IMR-90 (cell line): ENCODE measurements at regions not wholly inside any gene's neighbourhood (a gene's known extent, or its start where the extent isn't known, plus 50 kb on each side); places are given as distances from the start of the nearest gene placed in this dataset.

Experiments used
- ATAC-seq: fragments of 200-7000 bp; cut with Tn5 transposase; 2 replicates; pipeline ENCODE4 v1.9.1; 2020; ENCODE audit warnings: low read depth, mild to moderate bottlenecking, moderate library complexity
- BruUV-seq: library from RNA; stranded (reverse); fragments of 400-500 nt; replicated peaks from 2 replicates; lab custom pipeline; 2021; lab: Mats Ljungman, UMichigan
- CTCF ChIA-PET: fragments of 300-600 bp; formaldehyde crosslinking; extraction: SDS; loops from one replicate; lab custom pipeline; 2021; ENCODE audit warnings: antibody characterized with exemption; lab: Yijun Ruan, JAX
- POLR2A ChIA-PET: fragments of 300-600 bp; sonication (Branson Sonifier 250); formaldehyde crosslinking; loops from one replicate; lab custom pipeline; 2022; ENCODE audit warnings: antibody characterized with exemption; ENCODE audit not compliant: unreplicated experiment; lab: Charles Lee
- DNase-seq: peaks from one replicate; pipeline ENCODE4 v3.0.0; 2013
- H2AFZ ChIP-seq: replicated peaks from 2 replicates; pipeline ENCODE3; 2013; ENCODE audit warnings: low read length, mild to moderate bottlenecking; ENCODE audit not compliant: poor library complexity
- H2AK5ac ChIP-seq: 2 replicates; pipeline ENCODE4 v1.6.1; 2013; ENCODE audit warnings: low read depth, low read length, inconsistent platforms
- H2AK9ac ChIP-seq: replicated peaks from 2 replicates; pipeline ENCODE3; 2013; ENCODE audit warnings: mild to moderate bottlenecking, low read depth, low read length, moderate library complexity; ENCODE audit not compliant: poor library complexity
- H2BK120ac ChIP-seq: 2 replicates; pipeline ENCODE4 v1.6.1; 2013; ENCODE audit warnings: low read depth, low read length, inconsistent platforms
- H2BK15ac ChIP-seq: 3 replicates; pipeline ENCODE4 v1.6.1; 2013; ENCODE audit warnings: low read depth, low read length, inconsistent platforms
- H2BK20ac ChIP-seq: 2 replicates; pipeline ENCODE4 v1.6.1; 2013; ENCODE audit warnings: low read depth, mild to moderate bottlenecking, inconsistent platforms, low read length, moderate library complexity
- H2BK5ac ChIP-seq: 2 replicates; pipeline ENCODE4 v1.6.1; 2013; ENCODE audit warnings: mild to moderate bottlenecking, low read depth, low read length, inconsistent platforms; ENCODE audit not compliant: poor library complexity, severe bottlenecking
- H3K14ac ChIP-seq: replicated peaks from 2 replicates; pipeline ENCODE4 v1.6.1; 2013; ENCODE audit warnings: low read depth, low read length, inconsistent platforms
- H3K18ac ChIP-seq: 2 replicates; pipeline ENCODE4 v1.6.1; 2013; ENCODE audit warnings: low read depth, low read length, control low read depth
- H3K23ac ChIP-seq: 2 replicates; pipeline ENCODE4 v1.6.1; 2013; ENCODE audit warnings: low read depth, low read length, inconsistent platforms
- H3K27ac ChIP-seq: 2 replicates; pipeline ENCODE4 v1.5.1; 2013; ENCODE audit warnings: mild to moderate bottlenecking, control low read depth, low read length; ENCODE audit not compliant: insufficient read depth
- H3K27me3 ChIP-seq: 2 replicates; pipeline ENCODE4 v1.6.1; 2013; ENCODE audit warnings: low read length; ENCODE audit not compliant: control insufficient read depth, insufficient read depth
- H3K36me3 ChIP-seq: 2 replicates; pipeline ENCODE4 v1.6.1; 2013; ENCODE audit warnings: low read length, mixed read lengths; ENCODE audit not compliant: control insufficient read depth, insufficient read depth
- H3K4ac ChIP-seq: 2 replicates; pipeline ENCODE4 v1.6.1; 2013; ENCODE audit warnings: low read depth, low read length, inconsistent platforms
- H3K4me1 ChIP-seq: 2 replicates; pipeline ENCODE4 v1.6.1; 2013; ENCODE audit warnings: low read length, mixed read lengths; ENCODE audit not compliant: control insufficient read depth, insufficient read depth
- H3K4me2 ChIP-seq: 2 replicates; pipeline ENCODE4 v1.6.1; 2013; ENCODE audit warnings: low read depth, mild to moderate bottlenecking, control low read depth, low read length, moderate library complexity
- H3K4me3 ChIP-seq: 2 replicates; pipeline ENCODE4 v1.5.1; 2013; ENCODE audit warnings: low read depth, mild to moderate bottlenecking, control low read depth, low read length, moderate library complexity; ENCODE audit not compliant: insufficient read depth
- H3K56ac ChIP-seq: 2 replicates; pipeline ENCODE4 v1.6.1; 2013; ENCODE audit warnings: low read length, inconsistent platforms; ENCODE audit not compliant: insufficient read depth; ENCODE audit errors: extremely low read depth
- H3K79me1 ChIP-seq, 2 experiments: 2 replicates each; pipeline ENCODE4 v1.6.1; 2013; ENCODE audit warnings: low read length in 2 of 2, inconsistent platforms in 1 of 2, low read depth in 1 of 2
- H3K9ac ChIP-seq: 2 replicates; pipeline ENCODE4 v1.6.1; 2013; ENCODE audit warnings: low read depth, low read length, control low read depth
- H3K9me1 ChIP-seq: 2 replicates; pipeline ENCODE4 v1.6.1; 2013; ENCODE audit warnings: low read length, inconsistent platforms; ENCODE audit not compliant: insufficient read depth
- H3K9me3 ChIP-seq: 2 replicates; pipeline ENCODE4 v1.6.1; 2013; ENCODE audit warnings: low read length; ENCODE audit not compliant: control insufficient read depth, insufficient read depth
- H4K20me1 ChIP-seq: 2 replicates; pipeline ENCODE4 v1.6.1; 2013; ENCODE audit warnings: low read length, inconsistent platforms; ENCODE audit not compliant: insufficient read depth
- H4K5ac ChIP-seq: 2 replicates; pipeline ENCODE4 v1.6.1; 2013; ENCODE audit warnings: mild to moderate bottlenecking, low read depth, low read length, control low read depth
- H4K8ac ChIP-seq, 2 experiments: 2 replicates each; pipeline ENCODE4 v1.6.1; 2013; ENCODE audit warnings: low read depth in 2 of 2, low read length in 2 of 2, control low read depth in 1 of 2, inconsistent platforms in 1 of 2
- H4K91ac ChIP-seq: 2 replicates; pipeline ENCODE4 v1.6.1; 2013; ENCODE audit warnings: low read depth, low read length, inconsistent platforms; ENCODE audit not compliant: insufficient read depth
- ELK1 ChIP-seq: fragments of 150-350 bp; IDR thresholded peaks from 2 replicates; pipeline ENCODE4 v1.6.1; 2016; ENCODE audit warnings: low read depth, mild to moderate bottlenecking, low read length, moderate library complexity, borderline replicate concordance
- MAZ ChIP-seq: IDR thresholded peaks from 2 replicates; pipeline ENCODE4 v1.6.1; 2012; ENCODE audit warnings: low read depth, mild to moderate bottlenecking, low read length, improper control_type of control experiment, moderate library complexity, borderline replicate concordance
- RFX5 ChIP-seq: IDR thresholded peaks from 2 replicates; pipeline ENCODE4 v1.8.0; 2012; ENCODE audit warnings: low read depth, mild to moderate bottlenecking, low read length, moderate library complexity
- WGBS, 2 experiments: methylation state at CpG; one replicate each; pipeline versions ENCODE4 v1.1.5 to v1.1.7; 2013; ENCODE audit warnings: missing lambda C conversion rate in 2 of 2; ENCODE audit not compliant: insufficient read length in 1 of 2; ENCODE audit errors: extremely low coverage in 2 of 2; 5-methylcytosine and 5-hydroxymethylcytosine counted together
- dilution Hi-C: fragments of 300-500 bp; cut with HindIII; formaldehyde crosslinking; loops from one replicate; pipeline ENCODE4 v1.14.3; 2018; ENCODE audit warnings: low sequenced_read_pairs; ENCODE audit not compliant: unreplicated experiment
- in situ Hi-C: fragments of 300-500 bp; cut with MboI; formaldehyde crosslinking; loops from 3 replicates; pipeline ENCODE4 v1.14.3; 2019; ENCODE audit warnings: low sequenced_read_pairs, inconsistent platforms, mixed read lengths
- intact Hi-C: fragments of 100-400 bp; cut with micrococcal nuclease; formaldehyde crosslinking; loops from 2 replicates; pipeline ENCODE4 v1.10.0; 2022

DNA sequence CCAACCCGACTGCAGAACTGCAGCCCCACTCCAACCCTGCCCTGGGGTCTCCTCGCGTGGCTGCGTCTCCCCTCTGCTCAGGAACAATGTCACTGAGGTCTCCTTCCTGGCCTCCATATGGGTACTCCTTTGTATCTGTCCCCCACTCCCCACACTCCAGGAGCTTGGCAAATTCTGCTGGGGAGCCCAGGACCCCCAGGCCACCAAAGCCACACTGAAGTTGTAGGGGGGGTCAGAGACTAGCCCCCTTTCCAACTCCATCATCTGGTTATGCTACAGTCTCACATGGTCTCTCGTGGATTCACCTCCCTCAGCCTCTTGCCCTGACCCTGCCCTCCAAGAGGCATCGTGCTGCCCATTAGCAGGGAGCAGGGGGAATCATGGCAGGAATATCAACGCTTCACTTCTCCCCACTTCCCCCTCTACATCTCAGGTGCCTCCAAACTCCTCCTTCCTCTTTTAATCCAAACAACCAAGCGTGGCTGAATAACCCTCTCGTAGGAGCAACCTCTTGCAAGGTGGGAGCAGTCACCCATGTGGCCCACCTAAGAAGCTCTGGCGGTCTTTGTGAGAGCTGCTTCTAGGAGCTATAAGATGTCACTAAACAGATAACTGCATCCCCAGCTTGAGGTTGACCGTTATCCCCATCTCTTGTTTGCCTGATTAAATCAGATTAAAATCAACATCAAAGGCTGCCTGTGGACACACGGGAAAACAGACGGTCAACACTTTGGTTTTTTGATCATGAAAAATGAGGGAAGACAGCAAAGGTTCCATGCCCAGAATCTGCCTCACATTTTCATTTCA, 86.4 kb downstream of the MIS18A start:
- H3K27me3 ChIP-seq: peaks cover 4% of the 10 kb centered on the region; the same call in 1 of the 2 replicates
- H3K9ac ChIP-seq: no peak overlapping the region
- H3K14ac ChIP-seq: no peak overlapping the region
- POLR2A ChIA-PET: no interaction called here
- H3K79me1 ChIP-seq: no peaks in the 10 kb centered on the region
- H3K27ac ChIP-seq: no peak overlapping the region
- no peak overlapping the region for H3K56ac ChIP-seq
- intact Hi-C loops: no loop called here
- TF ChIP-seq ELK1: no peak
- TF ChIP-seq MAZ: no peak
- TF ChIP-seq RFX5: no peak
- in situ Hi-C loops: no loop called here
- H3K23ac ChIP-seq: no peak overlapping the region
- H3K9me3 ChIP-seq: no peaks in the 10 kb centered on the region
- no TSS peak for BruUV-seq
- H3K4me2 ChIP-seq: no peak overlapping the region
- H2AFZ ChIP-seq: no peak overlapping the region
- no peak overlapping the region for H4K5ac ChIP-seq
- no peak overlapping the region for H4K91ac ChIP-seq
- H2BK20ac ChIP-seq: no peak overlapping the region
- H3K9me1 ChIP-seq: no peaks in the 10 kb centered on the region
- no peak overlapping the region for H2AK9ac ChIP-seq
- no peak for ATAC-seq
- H2BK5ac ChIP-seq: no peak overlapping the region
- H4K8ac ChIP-seq: no peak overlapping the region
- DNase-seq: no peak
- H3K4me1 ChIP-seq: no peaks in the 10 kb centered on the region
- CTCF ChIA-PET: no interaction called here
- no peak overlapping the region for H3K18ac ChIP-seq
- dilution Hi-C loops: no loop called here
- H3K4ac ChIP-seq: no peak overlapping the region
- no peak overlapping the region for H2AK5ac ChIP-seq
- no peak overlapping the region for H2BK120ac ChIP-seq
- no peak overlapping the region for H2BK15ac ChIP-seq
- WGBS, 2 experiments: no CpG with 5 or more reads among the region's 13 CpGs
- no peak overlapping the region for H3K4me3 ChIP-seq
- no peaks in the 10 kb centered on the region for H4K20me1 ChIP-seq
- H3K36me3 ChIP-seq: no peaks in the 10 kb centered on the region
